ENCODE measurements at regions not wholly inside any gene's neighbourhood (a gene's known extent, or its start where the extent isn't known, plus 50 kb on each side); places are given as distances from the start of the nearest gene placed in this dataset.

DNA sequence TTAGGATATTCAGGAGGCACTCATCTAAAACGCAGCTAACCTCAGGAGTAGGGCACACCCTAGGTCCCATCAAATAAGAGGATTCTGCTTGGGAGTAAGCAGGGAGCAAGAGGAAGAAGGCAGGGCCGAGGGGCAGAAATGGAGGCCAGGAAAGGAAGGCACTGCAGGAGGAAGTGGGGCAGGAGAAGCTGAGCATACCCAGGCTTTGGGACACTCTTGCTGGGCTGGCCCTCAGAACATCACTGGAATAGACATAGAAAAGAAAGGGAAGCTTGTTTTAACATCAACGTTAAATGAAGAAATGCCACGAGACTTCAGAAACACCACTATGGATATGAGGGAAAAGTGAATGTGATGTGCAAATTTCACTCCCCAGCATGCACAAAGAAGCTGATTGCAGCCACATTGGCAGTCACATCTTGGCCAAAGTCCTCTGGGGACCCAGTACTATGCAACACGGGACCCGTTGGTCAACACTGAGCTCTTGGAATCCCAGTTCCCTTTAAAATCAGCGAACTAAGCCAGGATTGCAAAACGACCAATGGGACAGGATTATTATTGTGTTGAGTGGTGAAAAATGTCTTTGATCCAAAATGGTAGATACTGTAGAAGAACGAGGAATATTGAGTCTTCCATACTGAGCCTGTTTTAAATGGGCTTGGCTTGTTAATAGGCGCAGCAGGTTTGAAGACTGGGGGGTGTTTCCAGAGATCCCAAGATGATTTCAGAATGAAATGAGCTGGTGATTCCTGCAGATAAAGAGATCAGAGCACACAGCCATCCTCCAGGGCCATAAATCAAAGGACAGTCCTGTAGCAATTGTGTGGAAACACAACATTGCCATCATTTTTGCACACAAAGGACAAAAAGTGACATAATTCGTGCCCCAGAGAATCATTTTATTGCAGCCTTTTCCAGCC lies 152.4 kb downstream of the TOMM20 start:
- intact Hi-C loops (cut with micrococcal nuclease), result no loop called here

DNA sequence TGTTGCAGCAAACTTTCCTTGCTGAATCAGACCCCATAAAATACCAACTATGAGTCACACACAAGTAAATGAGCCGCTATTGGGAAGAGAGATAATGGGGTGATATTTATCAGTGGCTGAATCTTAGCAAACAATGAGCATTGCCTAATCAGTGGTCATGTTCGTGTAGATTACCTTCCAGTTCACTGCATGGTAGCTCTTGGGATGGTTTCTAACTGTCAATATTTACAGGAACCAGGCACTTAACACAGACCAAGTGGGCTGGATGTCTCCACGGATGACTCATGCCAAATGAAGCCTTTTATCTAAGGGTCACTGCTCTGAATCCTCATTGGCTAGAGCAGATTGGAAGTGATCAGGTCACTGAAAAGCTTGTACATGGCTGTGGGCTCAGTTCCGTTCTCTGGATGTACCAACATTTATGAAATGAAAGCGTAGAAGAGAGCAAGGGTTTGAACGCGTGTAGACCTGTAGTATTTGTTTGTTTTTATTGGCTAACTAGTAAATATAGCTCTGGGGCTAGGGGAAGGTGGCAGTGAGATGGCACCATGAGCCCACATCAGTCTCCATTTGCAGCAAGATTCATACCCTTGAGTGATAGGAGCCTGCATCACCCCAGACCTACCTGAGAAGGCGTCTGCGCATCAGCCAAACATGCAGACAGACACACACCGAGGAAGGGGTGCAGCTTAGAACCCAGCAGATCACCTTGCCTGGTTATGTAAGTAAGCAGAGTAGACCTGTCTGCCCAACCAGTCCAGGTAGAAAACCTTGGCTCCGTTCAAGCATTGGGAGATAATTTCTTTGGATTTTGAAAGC lies 153.3 kb downstream of the TOMM20 start:
- intact Hi-C loops (cut with micrococcal nuclease), result no loop called here

DNA sequence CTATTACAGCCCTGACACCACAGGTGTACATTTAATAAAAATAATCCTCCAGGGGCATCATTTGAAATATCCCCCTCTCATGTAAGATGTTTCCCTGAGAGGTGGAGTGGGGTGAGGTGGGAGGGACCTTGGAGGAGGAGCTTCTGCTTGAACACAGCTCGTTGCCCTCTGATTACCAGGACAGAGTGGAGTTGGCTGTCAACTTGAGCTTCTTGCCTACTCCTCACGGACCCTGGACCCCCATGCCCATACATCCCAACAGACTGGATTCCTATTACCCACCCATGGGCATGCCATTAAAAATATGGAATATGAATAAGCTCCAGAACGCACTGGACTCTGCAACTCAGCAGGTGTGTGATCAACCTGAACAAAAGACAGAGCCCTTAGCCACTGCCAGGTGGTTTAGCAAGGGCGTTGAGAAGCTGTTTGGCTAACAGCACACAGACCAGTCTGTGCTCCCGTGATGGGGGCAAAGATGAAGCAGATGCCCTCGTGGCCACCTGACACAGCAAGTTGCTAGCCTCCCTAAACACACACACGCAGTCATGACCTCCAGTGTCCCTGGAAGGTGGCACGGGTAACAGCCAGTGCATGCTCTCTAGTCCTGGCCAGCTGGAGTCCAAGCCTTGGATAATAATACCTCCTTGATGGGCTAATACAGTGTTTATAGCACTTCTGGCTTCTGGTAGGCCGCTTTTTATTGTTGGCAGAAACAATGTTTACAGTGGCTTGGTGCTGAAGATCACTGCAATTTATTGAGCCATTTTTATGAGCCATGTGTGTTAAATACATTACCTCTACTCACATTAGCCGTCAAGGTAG lies 155.0 kb downstream of the TOMM20 start:
- intact Hi-C loops (cut with micrococcal nuclease), result no loop called here

DNA sequence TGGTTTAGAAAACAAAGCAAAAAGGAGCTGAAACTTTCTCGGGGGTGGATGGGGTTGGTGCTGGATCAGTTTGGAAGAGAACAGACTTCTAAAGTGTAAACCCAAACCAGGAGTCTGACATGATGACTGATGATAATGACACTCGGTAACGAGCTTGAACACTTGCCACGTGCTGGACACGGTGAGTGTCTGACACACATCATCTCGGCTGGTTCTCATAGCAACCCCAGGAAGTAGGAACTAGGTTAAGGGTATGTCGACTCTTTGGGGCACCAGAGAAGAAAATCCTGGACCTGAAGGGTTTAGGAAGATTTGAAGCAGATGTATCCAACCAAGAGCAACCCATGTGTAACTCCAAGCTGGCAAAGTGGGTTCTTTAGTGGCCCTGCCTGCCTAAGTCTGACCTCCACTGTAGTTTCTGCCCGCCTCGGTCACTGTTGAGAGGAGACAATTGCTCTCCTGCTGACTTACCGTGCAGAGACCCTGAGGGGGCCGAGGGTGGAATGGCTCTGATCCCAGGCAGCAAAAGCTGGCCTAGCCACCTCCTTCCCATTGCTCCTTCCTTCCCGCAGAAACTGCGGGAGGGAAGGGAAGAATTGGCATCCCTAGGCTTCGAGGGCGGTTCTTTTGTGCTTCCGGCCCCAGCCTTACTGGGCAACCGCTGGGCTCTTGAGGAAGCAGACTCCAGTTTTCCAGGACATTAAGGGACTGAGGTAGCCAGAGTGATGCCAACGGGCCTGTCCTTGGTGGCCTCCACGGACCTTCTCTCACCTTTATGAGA lies 156.0 kb downstream of the TOMM20 start:
- intact Hi-C loops (cut with micrococcal nuclease), result no loop called here

DNA sequence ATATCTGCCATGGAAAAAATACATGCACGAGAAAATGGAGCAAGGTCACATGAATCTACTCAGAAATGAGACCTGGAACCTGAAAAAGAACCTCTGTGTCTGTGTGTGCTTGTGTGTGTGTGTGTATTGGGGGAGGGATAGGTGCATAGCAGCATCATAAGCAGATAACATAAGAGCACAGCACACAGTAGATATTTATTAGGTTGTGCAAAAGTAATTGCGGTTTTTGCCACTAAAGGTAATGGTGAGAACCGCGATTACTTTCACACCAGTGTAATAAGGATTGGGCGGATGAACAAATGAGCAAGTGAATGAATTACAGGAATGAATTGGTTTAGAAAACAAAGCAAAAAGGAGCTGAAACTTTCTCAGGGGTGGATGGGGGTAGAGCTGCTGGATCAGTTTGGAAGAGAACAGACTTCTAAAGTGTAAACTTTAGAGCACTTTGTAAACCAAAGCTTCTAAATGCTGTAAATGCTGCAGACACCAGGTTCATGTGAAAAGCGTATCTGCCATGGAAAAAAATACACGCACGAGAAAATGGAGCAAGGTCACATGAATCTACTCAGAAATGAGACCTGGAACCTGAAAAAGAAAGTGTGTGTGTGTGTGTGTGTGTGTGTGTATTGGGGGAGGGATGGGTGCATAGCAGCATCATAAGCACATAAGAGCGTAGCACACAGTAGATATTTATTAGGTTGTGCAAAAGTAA lies 156.9 kb downstream of the TOMM20 start:
- intact Hi-C loops (cut with micrococcal nuclease), result loop anchor here (1.0 kb wide), 2 partner anchors 8 to 9 kb away; no protein-coding TSS in a partner anchor

DNA sequence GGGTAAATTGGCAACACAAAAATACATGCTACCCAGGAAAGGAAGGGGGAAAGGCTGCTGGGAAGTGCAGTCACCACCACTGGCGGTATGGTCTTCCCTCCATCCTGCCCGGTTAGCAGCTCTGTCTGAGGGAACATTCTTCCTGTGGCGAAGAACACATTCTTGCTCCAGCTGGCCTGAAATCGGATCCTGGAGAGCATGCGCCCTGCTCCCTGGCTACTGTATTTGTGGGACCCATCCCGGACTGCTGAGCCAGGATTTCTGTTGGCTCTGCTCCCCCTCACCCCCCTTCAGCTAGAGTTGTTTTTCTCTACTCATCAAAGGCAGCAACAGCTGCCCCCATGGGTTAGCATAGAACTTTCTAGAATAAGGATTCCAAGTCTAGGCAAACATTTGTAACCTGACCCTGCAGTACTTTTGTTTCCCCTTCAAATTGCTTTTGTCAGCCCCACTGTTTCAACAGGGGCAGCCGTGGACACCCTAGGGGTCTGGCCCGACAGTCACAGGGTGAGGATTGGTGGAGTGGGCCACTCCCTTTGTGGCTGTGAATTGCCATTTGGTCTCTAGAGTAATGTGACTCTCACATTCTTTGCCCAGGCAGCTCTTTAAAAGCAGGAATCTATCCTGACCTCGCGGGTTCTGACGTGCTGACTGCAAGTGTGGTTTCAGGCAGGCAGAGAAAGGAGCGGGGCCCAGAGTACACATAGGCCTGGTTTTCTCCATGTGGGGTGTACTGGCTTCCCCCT lies 157.7 kb downstream of the TOMM20 start:
- intact Hi-C loops (cut with micrococcal nuclease), result loop anchor here (1.0 kb wide), 2 partner anchors 8 to 9 kb away; no protein-coding TSS in a partner anchor

DNA sequence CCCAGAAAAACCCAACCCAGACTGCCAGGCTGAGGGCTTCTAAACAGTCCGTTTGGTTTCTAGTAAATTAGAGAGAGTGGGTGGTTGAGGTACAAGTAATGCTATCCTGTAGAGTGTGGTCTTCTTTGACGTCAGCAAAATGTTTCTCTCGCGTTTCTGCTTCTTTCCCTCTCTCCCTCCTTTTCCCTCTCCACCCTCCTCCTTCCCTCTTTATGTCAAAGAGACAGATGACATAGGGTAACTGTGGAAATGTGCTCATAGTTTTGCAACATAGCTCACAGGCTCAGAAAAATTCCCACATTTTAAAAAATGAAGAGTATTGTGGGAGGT lies 158.3 kb downstream of the TOMM20 start:
- intact Hi-C loops (cut with micrococcal nuclease), result no loop called here

DNA sequence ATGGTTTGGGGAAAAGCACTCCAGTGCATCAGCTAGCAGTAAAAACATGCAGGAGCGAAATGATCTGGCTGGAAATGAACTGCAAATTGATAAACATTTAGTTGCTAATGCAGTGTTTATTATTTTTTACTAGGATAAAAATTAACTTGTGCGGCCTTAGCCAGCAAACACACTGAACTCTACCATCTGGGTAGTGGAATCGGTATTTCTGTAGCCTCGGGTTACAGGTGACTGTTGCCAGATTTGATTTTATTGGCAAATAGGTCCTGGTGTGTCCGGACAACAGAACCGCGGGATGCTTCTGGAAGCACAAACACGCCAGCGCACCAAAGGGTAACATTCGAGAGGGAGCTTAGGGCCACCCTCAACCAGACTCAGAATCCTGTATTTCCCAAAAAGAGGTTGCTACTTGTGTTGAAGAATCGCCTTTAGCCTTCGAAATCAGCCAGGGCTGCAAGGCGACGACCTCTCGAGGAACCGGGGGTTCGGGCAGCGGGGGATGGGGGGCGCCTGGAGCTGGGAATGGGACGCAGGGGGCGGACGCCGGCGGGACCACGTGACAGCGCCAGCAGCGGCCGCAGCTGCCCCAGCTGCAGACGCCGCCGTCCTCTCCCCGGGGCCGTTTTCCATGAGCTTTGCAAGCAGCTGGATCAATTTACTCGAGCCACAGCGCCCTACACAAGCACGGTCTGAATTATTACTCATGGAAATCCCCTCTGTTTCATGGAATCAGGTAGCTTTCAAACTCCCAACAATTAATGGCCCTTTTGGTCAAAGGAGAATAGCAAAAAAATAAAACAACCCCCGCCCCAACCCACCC lies 158.8 kb downstream of the TOMM20 start:
- intact Hi-C loops (cut with micrococcal nuclease), result no loop called here

DNA sequence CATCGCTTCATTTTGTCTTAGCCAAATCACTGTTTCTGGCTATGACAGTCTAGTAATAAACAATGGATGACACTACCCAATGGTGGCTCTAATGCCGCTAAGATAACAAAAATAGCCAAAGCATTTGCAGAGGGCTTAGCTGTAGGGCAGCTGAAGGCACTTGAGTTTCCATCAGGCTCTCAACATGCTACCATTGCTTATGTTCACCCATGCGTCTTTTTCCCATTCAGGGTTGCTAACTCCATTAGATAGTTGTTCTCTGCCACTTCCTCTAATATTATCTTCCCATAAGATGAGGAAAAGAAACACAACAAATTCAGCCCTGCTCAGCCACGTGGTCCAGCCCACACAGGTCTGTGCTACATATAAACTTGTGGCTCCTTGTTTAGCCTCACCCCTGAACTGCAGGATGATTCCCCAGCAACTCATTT lies 159.6 kb downstream of the TOMM20 start:
- intact Hi-C loops (cut with micrococcal nuclease), result no loop called here

DNA sequence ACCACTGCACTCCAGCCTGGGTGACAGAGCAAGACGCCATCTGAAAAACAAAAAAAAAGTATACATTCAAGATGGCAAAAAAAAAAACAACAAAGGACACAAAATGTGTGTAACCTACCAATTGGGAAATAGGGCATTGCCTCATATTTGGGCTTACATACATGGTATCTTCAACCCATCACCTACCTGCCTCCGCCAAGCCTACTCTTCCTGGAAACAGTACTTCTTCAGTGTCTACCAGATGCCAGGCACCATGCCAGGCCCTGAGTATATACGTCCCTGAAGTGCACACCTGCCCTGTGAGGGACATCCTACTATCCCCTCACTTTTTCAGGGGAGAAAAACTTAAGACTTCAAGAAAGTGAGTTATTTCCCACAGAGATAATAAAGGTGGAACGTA lies 160.2 kb downstream of the TOMM20 start:
- intact Hi-C loops (cut with micrococcal nuclease), result no loop called here

DNA sequence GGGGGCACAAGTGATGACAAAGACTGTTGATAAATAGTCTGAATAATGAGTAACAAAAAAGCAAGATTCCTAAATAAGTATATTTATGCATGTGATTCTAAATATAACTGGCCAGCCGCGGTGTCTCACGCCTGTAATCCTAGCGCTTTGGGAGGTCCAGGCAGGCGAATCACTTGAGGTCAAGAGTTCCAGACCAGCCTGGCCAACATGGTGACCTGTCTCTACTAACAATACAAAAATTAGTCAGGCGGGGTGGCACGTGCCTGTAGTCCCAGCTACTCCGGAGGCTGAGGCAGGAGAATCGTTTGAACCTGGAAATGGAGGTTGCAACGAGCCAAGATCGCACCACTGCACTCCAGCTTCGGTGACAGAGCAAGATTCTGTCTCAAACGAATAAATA lies 161.5 kb downstream of the TOMM20 start:
- intact Hi-C loops (cut with micrococcal nuclease), result no loop called here

DNA sequence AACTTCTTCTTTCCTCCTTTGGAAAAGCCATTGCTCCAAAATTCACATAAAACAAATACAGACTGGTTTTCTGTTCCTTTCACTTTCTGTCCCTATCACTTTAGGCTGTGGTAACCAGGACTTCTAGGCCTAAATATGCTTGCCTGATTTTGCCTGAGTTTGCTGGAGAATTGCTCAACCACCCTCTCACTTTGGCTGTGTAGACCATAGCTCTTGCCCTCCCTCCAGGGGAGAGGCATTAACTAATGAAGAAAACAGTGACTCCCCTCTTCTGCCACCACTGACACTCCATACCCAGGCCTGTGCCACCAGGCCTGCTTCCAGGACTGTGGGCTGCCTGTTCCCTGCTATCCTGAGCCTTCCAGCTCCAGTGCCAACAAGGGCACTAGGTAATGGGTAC lies 163.5 kb downstream of the TOMM20 start:
- intact Hi-C loops (cut with micrococcal nuclease), result no loop called here

DNA sequence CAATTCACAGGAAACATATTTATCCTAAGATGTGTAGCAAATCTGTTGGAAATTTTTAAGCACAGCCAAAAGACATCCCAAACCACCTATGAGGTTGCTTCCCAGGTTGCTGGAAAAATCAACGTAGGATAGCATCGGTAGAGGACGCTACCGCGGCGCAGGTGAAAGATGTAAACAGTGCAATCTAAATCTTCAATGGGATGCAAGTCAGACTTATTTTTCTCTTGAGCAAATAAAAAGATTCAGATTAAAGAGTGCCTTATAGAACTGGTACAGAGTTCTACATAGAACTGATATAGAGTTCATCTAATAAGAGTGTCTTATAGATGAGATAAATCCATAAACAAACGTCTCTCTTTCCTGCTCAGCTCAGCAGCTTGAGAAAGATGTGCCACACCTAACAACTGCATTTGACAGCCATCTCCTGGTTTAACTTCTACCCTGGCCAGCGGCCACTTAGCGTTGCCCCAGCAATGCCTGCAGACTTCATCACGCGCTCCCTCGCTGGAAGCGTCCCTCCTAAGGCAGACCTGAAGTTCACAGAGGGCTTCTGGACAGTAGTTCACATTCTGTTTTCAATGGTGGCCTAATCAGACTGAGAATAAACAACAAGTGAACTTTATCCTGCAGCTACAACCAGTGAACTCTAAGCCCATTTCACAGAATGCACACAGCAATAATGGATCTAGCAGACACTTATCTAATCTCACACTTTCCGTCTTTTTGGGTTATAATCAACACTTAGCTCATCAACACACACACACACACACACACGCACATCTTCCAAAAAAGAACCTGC lies 164.5 kb downstream of the TOMM20 start:
- intact Hi-C loops (cut with micrococcal nuclease), result loop anchor here (1.0 to 2.0 kb wide), 13 partner anchors 7 to 465 kb away; no protein-coding TSS in a partner anchor

DNA sequence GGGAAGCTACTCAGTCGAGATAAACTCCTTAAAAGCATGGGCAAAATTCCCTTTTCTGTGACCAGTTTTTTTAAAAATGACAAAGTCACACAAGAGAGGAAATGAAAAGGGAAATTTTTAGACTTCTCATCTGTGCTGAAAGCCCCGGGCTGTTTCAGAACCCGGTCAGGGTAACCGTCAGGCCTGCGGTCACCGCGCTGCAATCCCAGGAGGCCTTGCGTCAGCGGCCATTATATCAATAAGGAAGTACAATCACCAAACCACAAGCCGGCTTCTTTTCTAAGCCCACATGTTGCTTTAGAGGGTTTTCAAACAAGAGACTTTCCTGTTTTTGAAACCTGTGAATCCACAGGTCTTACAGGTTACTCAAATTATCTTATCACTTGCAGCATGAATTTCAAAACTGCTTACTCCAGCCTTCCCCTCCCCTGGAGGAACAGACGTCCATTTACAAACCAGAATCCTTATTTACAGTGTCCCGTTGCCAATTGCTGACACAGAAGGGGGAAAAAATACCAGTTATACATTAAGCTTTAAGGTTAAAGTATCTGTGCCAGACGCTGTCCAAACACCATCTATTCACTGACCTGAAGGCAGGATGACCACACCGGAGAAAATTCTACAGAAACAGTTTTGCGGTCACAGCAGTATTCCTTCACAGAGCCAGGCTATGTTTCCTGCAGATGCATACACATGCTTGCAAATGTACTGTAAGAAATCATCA lies 165.3 kb downstream of the TOMM20 start:
- intact Hi-C loops (cut with micrococcal nuclease), result loop anchor here (1.0 to 2.0 kb wide), 13 partner anchors 8 to 464 kb away; no protein-coding TSS in a partner anchor

DNA sequence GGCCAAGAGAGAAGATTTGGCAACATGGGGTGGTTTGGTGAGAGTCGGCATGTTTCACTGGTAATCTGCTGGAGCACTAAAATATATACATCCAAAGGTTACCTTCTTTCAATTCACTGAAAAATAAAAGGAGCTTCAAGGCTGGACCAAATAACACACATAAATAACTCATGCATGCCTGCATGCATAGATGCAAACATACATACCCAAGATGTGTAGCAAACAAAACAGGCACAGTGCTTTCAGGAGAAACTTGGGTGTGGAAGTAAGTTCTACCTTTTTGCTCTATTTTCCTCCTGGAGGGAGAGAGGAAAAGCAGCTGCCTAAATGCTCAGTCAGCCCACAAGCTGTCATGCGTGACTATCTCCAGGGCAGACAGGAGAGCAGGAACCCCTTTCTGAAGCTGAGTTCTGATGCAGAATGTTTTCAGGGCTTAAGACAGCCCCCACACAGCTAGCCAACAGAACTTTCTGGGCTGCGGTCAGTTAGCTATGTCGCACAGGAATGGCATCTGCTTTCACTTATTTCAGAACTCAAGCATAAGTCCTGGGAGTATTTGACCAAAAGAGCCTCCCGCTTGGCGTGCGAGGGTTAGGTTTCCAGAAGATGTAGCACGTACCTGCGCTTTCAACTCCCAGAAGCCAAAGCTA lies 166.2 kb downstream of the TOMM20 start:
- intact Hi-C loops (cut with micrococcal nuclease), result loop anchor here (2.0 kb wide), 3 partner anchors 120 to 362 kb away; no protein-coding TSS in a partner anchor

Measured in T-helper 1 cell treated with Interleukin-12 subunit alpha and Interleukin-12 subunit beta and Interleukin-4 antibody, amounts not matched to agents 30 ng/mL and 1 ng/mL, for 36 hours (primary cell).